GM21576 (cell line): ENCODE measurements at regions not wholly inside any gene's neighbourhood (a gene's known extent, or its start where the extent isn't known, plus 50 kb on each side); places are given as distances from the start of the nearest gene placed in this dataset.

Experiments used
- ATAC-seq: cut with Tn5 transposase; IDR thresholded peaks from one replicate; pipeline ENCODE4 v1.9.1; 2021; ENCODE audit warnings: mild to moderate bottlenecking, moderate library complexity; ENCODE audit not compliant: unreplicated experiment

- ATAC-seq: no peak
Measured at GRCh38 chr14:61940666-61941420, 178.6 kb downstream of the SNAPC1 start.

GRCh38 chr14:61941421-61942150 is 179.4 kb downstream of the SNAPC1 start:
- no peak for ATAC-seq

- no peak for ATAC-seq
Measured at GRCh38 chr14:61948376-61948775, 186.2 kb downstream of the SNAPC1 start.

DNA sequence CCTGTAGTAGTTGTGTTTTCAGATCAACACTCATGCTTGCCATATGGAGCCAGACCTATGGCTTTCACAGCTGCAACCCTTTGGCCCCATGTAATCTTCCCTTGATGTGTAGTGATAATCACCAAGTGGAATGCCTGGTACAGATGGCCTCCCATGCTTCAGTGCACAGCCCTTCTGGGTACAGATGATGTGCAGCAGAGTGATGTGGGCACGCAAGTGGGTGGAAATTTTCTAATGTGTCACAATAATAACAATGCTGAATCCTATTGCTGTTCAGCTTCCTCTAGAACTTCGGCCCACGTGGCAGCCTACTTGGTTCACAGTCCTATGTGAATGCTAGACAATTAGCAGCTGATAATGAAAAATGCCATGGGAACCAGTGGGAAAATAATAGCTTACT is 188.1 kb downstream of the SNAPC1 start:
- ATAC-seq: no peak

GRCh38 chr14:61953602-61954001 is 191.4 kb downstream of the SNAPC1 start:
- ATAC-seq: no peak

DNA sequence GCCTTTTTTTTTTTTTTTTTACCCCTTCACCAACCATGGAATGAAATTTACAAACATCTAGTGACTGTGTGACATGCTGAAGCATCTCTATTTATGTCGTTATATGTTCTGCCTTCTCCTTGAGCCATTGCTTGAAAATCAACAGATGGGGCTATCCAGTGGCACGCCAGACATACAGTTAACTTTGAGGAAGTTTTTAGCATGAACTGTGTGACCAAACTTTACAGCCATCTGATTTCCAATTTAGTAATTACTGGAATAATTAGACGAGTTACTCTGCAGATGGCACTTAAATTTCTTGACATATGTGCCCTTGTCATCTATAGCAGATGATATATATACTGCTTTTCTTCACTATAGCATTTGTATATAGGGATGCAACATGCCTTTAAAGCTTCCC is 192.1 kb downstream of the SNAPC1 start:
- ATAC-seq: no peak

DNA sequence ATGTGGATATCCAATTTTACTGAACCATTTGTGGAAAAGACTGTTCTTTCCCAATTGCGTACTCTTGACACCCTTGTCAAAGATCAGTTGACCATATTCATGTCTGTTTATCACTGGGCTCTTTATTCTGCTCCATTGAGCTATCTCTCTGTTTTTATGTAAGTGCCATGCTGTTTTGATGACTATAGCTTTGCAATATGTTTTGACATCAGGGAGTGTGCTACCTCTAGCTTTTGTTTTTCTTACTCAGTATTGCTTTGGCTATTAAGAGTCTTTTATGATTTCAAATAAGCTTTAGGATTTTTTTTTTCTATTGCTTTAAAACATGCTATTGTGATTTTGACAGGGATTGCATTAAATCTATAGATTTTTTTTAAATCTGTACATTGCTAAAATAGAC is 194.3 kb downstream of the SNAPC1 start:
- ATAC-seq: no peak

- no peak for ATAC-seq
Measured at GRCh38 chr14:61959348-61959747, 197.1 kb downstream of the SNAPC1 start.

DNA sequence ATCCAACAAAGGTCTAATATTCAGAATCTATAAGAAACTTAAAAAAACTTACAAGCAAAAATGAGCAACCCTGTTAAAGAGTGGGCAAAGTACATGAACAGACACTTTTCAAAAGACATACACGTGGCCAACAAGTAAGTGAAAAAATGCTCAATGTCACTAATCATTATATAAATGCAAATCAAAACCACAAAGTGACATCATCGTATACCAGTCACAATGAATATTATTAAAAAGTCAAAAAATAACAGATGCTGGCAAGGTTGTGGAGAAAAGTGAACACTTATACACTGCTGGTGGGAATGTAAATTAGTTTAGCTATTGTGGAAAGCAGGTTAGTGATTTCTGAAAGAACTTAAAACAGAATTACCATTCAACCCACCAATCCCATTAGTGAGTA is 199.1 kb downstream of the SNAPC1 start:
- ATAC-seq: no peak

- ATAC-seq: no peak
Measured at GRCh38 chr14:61963926-61964325, 201.7 kb downstream of the SNAPC1 start.

GRCh38 chr14:61965030-61965745 is 203.0 kb downstream of the SNAPC1 start:
- no peak for ATAC-seq

- no peak for ATAC-seq
Measured at GRCh38 chr14:61968207-61968606, 206.0 kb downstream of the SNAPC1 start.

DNA sequence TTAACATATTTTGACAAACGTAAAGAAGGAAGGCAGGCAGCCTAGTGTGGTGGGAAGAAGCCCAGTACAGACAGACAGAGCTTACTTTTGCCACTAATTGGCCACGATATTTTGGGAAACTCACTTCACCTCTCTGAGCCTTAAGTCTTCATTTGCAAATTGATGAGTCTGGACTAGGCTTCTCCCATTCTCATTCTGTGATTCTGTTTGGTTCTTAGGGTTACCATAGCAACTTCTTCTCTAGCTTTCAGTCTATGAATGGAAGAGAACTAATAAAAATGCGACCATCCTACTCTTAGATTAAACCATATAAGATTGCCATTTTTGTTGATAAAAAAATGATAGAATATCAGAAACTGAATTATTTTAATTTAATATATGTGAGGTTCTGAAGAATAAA is 210.5 kb downstream of the SNAPC1 start:
- no peak for ATAC-seq

GRCh38 chr14:61973981-61974380 is 211.8 kb downstream of the SNAPC1 start:
- ATAC-seq: no peak

GRCh38 chr14:61977217-61977616 is 215.0 kb downstream of the SNAPC1 start:
- ATAC-seq: no peak

- no peak for ATAC-seq
Measured at GRCh38 chr14:61988240-61988639, 226.0 kb downstream of the SNAPC1 start.

DNA sequence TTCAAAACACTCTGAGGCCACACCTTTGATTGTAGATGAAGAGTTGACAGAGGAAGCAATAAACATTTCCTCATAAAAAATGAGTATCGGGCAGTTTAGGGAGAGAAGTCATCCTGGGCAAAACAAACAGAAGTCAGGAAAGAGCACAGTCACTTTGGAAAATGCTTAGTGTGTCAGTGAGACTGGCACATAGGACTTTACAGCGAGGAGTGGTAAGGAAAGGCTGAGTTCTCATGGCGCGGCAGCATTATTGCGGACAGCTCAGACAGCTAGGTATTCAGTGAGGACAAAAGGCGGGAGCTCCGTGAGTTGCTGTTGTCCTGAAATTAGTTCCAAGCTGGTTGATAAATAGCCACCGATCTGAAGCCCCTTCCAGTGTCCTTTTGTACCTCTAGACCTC is 229.9 kb downstream of the SNAPC1 start:
- ATAC-seq: no peak

DNA sequence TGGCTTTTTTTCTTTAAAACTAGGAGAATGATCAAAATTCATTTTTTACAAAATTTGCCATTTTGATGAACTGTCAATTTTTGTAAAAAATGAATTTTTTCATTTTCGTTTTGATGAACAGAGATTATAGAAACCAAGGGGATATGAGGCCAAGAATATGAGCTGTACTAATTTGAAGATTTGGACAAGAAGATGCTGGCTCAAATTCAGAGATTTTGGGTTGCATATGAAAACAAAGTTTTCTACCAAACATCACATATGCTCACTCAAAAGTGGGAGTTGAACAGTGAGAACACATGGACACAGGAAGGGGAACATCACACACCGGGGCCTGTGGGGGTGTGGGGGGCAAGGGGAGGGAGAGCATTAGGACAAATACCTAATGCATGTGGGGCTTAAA is 230.7 kb downstream of the SNAPC1 start:
- no peak for ATAC-seq

- no peak for ATAC-seq
Measured at GRCh38 chr14:61994589-61994988, 232.4 kb downstream of the SNAPC1 start.

DNA sequence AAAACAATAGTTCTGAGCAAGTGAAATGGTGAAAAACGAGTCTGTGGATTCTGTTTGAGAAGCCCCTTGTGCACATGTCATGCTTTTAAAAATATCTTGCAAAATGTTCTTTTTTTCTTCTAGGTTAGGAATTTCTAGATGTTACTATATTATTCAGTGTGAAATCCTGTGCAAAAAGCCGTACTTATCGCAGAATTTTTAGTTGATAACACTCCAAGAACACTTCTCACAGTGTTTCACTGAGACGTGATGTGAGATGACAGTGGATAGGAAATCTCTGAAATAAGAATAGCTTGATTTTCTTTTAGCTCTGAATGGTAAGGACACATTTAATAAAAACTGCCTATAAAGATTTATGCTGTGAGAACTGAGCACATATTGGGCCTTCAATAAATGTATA is 234.5 kb downstream of the SNAPC1 start:
- no peak for ATAC-seq

GRCh38 chr14:61997161-61997560 is 234.9 kb downstream of the SNAPC1 start:
- ATAC-seq: no peak

GRCh38 chr14:62001963-62002362 is 239.7 kb downstream of the SNAPC1 start:
- no peak for ATAC-seq
